ENCODE measurements at regions not wholly inside any gene's neighbourhood (a gene's known extent, or its start where the extent isn't known, plus 50 kb on each side); places are given as distances from the start of the nearest gene placed in this dataset.

GRCh38 chr3:180433152-180433551, 168.8 kb upstream of the TTC14 start (continued):
- TF ChIP-seq TEAD4 (IDR thresholded peaks at IDR 0.05; ENCODE audit: low read length) (no peak), TEAD4 (CRISPR knock-in tag; IDR thresholded peaks at IDR 0.05; ENCODE audit: borderline replicate concordance) (no peak), TARDBP (IDR thresholded peaks at IDR 0.05) (no peak), PRPF4 (IDR thresholded peaks at IDR 0.05; ENCODE audit: insufficient read depth, low read depth, low read length, poor library complexity, severe bottlenecking) (no peak), HNRNPH1 (optimal IDR thresholded peaks at IDR 0.05; ENCODE audit: low read depth, low read length) (no peak), SNRNP70 (optimal IDR thresholded peaks at IDR 0.05; ENCODE audit: low read depth, low read length) (no peak), SFPQ (IDR thresholded peaks at IDR 0.05; ENCODE audit: low read depth, low read length) (no peak)

DNA sequence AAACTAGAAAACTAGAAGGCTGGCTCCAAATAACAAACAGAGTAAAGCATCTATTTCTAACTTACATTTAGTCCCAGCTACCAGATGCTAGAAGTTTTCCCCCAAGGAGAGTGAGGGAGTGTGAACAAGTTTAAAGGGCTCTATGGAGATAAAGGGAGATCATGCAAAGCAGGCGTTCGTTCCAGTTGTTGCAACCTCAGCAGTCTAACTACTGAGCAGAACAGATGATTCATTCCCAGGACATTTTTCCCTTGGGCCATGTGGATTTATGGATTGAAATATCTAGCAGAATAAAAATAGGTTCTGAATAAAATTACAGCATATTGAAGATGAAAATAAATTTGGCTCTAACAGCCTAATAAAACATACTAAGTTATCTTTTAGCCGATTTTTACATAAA, 154.8 kb upstream of the TTC14 start:
- no peak for FAIRE-seq
- TF ChIP-seq ELF1 (tag; IDR thresholded peaks at IDR 0.05) (no peak), ATF2 (CRISPR knock-in tag; IDR thresholded peaks at IDR 0.05) (no peak), RUNX1 (IDR thresholded peaks at IDR 0.05; ENCODE audit: low read depth) (no peak), ZBED1 (IDR thresholded peaks at IDR 0.05) (no peak), FOXK2 (conservative IDR thresholded peaks at IDR 0.05 in 1 of 2, IDR thresholded peaks at IDR 0.05 in 1 of 2; ENCODE audit: low read depth in 2 of 2) (no peak), ZBTB7A (IDR thresholded peaks at IDR 0.05; ENCODE audit: borderline replicate concordance, control insufficient read depth, low read depth, low read length) (no peak), EZH2 (IDR thresholded peaks at IDR 0.05; ENCODE audit: borderline replicate concordance, low read depth, low read length) (no peak), SMARCC2 (IDR thresholded peaks at IDR 0.05; ENCODE audit: low read depth) (no peak)
- TF ChIP-seq, protein P1, sequence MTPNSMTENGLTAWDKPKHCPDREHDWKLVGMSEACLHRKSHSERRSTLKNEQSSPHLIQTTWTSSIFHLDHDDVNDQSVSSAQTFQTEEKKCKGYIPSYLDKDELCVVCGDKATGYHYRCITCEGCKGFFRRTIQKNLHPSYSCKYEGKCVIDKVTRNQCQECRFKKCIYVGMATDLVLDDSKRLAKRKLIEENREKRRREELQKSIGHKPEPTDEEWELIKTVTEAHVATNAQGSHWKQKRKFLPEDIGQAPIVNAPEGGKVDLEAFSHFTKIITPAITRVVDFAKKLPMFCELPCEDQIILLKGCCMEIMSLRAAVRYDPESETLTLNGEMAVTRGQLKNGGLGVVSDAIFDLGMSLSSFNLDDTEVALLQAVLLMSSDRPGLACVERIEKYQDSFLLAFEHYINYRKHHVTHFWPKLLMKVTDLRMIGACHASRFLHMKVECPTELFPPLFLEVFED (CRISPR knock-in tag; conservative IDR thresholded peaks at IDR 0.05), result no peak
- TF ChIP-seq, protein P2, sequence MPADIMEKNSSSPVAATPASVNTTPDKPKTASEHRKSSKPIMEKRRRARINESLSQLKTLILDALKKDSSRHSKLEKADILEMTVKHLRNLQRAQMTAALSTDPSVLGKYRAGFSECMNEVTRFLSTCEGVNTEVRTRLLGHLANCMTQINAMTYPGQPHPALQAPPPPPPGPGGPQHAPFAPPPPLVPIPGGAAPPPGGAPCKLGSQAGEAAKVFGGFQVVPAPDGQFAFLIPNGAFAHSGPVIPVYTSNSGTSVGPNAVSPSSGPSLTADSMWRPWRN (IDR thresholded peaks at IDR 0.05; ENCODE audit: low read depth), result no peak

More for the DNA sequence above, 154.8 kb upstream of the TTC14 start:
- no peak overlapping the region for H3K9ac ChIP-seq (ENCODE audit: insufficient read depth in 1 of 2, low read depth in 2 of 2, low read length in 2 of 2)
- no TSS peak for BruUV-seq (replicated peaks)
- no peaks in the 10 kb centered on the region for H3K79me2 ChIP-seq (ENCODE audit: control insufficient read depth, insufficient read depth, low read length)
- H3K27ac ChIP-seq (ENCODE audit: extremely low read depth, low read depth, low read length), result no peak overlapping the region
- in situ Hi-C loops (cut with MboI) (no loop called here), intact Hi-C loops (cut with micrococcal nuclease) (no loop called here)
- no peaks in the 10 kb centered on the region for H4K20me1 ChIP-seq (replicated peaks; ENCODE audit: control insufficient read depth, insufficient read depth, low read length)
- no peaks in the 10 kb centered on the region for H3K27me3 ChIP-seq (ENCODE audit: control insufficient read depth in 2 of 2, insufficient read depth in 2 of 2, low read length in 2 of 2)
- CTCF ChIA-PET (ENCODE audit: low intra/inter-chr PET ratio), result no interaction called here
- H3K9me1 ChIP-seq (ENCODE audit: control insufficient read depth, insufficient read depth, low read length), result no peaks in the 10 kb centered on the region
- H3K4me2 ChIP-seq (ENCODE audit: insufficient read depth, low read length), result no peak overlapping the region
- no peaks in the 10 kb centered on the region for H3K36me3 ChIP-seq (ENCODE audit: control insufficient read depth, insufficient read depth, low read length)
- DNase-seq (ENCODE audit: extremely low read depth in 1 of 4, low spot score in 3 of 4), result no peak
- H2AFZ ChIP-seq (ENCODE audit: low read depth, low read length), result no peak overlapping the region
- no peak for ATAC-seq
- no peaks in the 10 kb centered on the region for H3K4me1 ChIP-seq (replicated peaks in 1 of 2; ENCODE audit: control insufficient read depth in 2 of 2, insufficient read depth in 2 of 2, low read length in 2 of 2)
- POLR2A ChIA-PET, result no interaction called here
- H3K9me3 ChIP-seq (replicated peaks; ENCODE audit: control insufficient read depth, insufficient read depth, low read depth, low read length), result no peaks in the 10 kb centered on the region
- no peak overlapping the region for H3K4me3 ChIP-seq
- 0% methylated on average over 3 of the region's 3 CpGs for WGBS (ENCODE audit: insufficient coverage, low coverage, missing lambda C conversion rate)
